ENCODE measurements at regions not wholly inside any gene's neighbourhood (a gene's known extent, or its start where the extent isn't known, plus 50 kb on each side); places are given as distances from the start of the nearest gene placed in this dataset.
"Not testable (repeated sequence)": the region's sequence is repeated elsewhere in the genome, so short reads cannot be mapped to it uniquely, and the experiment has no call there.

- H3K27ac ChIP-seq; H3K9me3 ChIP-seq; H3K27me3 ChIP-seq; H3K4me3 ChIP-seq; DNase-seq; H3K4me1 ChIP-seq; ATAC-seq; intact Hi-C loops (cut with DNase I); H3K36me3 ChIP-seq: not testable (repeated sequence)
- 85 to 88% methylated on average over 7 of the region's 7 CpGs for WGBS, 2 donors
Observed at GRCh38 chr1:91207691-91208090, 185.9 kb upstream of the ZNF644 start.

GRCh38 chr1:91204150-91204549 lies 182.3 kb upstream of the ZNF644 start:
- intact Hi-C loops (cut with DNase I); ATAC-seq; H3K27me3 ChIP-seq; H3K4me1 ChIP-seq; DNase-seq; H3K9me3 ChIP-seq; H3K4me3 ChIP-seq; H3K27ac ChIP-seq; H3K36me3 ChIP-seq: not testable (repeated sequence)
- 96 to 97% methylated on average over 9 of the region's 9 CpGs for WGBS, 2 donors

- no peak for TF ChIP-seq CTCF (IDR thresholded peaks at IDR 0.05)
- 71 to 79% methylated on average over 1 of the region's 1 CpG for WGBS, 2 donors
Observed at GRCh38 chr1:91201694-91202093, 179.9 kb upstream of the ZNF644 start.

GRCh38 chr1:91201176-91201575 lies 179.3 kb upstream of the ZNF644 start:
- 66 to 72% methylated on average over 3 of the region's 3 CpGs for WGBS, 2 donors
- H3K4me1 ChIP-seq: no peaks in the 10 kb centered on the region
- H3K9me3 ChIP-seq: no peaks in the 10 kb centered on the region
- no peak for DNase-seq
- intact Hi-C loops (cut with DNase I): no loop called here
- no peak overlapping the region for H3K4me3 ChIP-seq
- no peaks in the 10 kb centered on the region for H3K36me3 ChIP-seq
- no peak overlapping the region for H3K27ac ChIP-seq
- TF ChIP-seq CTCF (IDR thresholded peaks at IDR 0.05): no peak
- ATAC-seq: no peak
- H3K27me3 ChIP-seq: peaks cover 0 to 9% (median 4%) of the 10 kb centered on the region in 7 donors

More at GRCh38 chr1:91201694-91202093, 179.9 kb upstream of the ZNF644 start:
- Histone ChIP-seq H3K9me3 (no peaks in the 10 kb centered on the region), H3K27ac (no peak overlapping the region), H3K4me1 (no peaks in the 10 kb centered on the region), H3K4me3 (no peak overlapping the region), H3K27me3 (peaks cover 0 to 9% (median 4%) of the 10 kb centered on the region in 7 donors), H3K36me3 (no peaks in the 10 kb centered on the region)
- ATAC-seq (no peak), DNase-seq (no peak)
- intact Hi-C loops (cut with DNase I): no loop called here

- Histone ChIP-seq H3K27ac (no peak overlapping the region), H3K27me3 (peaks cover 0 to 8% (median 4%) of the 10 kb centered on the region in 7 donors), H3K9me3 (no peaks in the 10 kb centered on the region), H3K4me1 (no peaks in the 10 kb centered on the region), H3K36me3 (no peaks in the 10 kb centered on the region), H3K4me3 (no peak overlapping the region)
- 66 to 67% methylated on average over 5 of the region's 5 CpGs for WGBS, 2 donors
- intact Hi-C loops (cut with DNase I): no loop called here
- no peak for ATAC-seq
- no peak for DNase-seq
- no peak for TF ChIP-seq CTCF (IDR thresholded peaks at IDR 0.05)
Observed at GRCh38 chr1:91200675-91201074, 178.8 kb upstream of the ZNF644 start.

Data from heart right ventricle (tissue), 16 donors.